ENCODE measurements at regions not wholly inside any gene's neighbourhood (a gene's known extent, or its start where the extent isn't known, plus 50 kb on each side); places are given as distances from the start of the nearest gene placed in this dataset.
"Not testable (repeated sequence)": the region's sequence is repeated elsewhere in the genome, so short reads cannot be mapped to it uniquely, and the experiment has no call there.

DNA sequence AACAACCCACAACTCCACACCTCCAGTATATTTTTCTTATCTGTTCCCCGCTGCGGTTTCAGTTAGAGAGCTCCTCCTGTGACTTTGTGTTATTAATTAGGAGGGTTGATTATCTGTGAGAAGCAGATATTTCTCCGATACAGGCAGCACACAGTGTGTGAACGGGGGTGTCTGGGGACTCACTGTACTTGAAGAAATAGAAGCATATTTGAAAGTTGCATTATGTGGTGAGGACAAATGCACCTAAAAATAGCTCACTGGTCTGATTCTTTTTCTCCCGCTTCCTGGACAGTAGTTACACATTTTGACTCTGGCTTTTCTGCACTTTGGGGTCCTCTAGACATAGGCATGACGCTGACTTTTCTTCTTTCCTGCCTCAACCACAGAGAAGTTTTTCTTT is 277.7 kb downstream of the VRK1 start:
- no peak for DNase-seq (ENCODE audit: low read depth)

GRCh38 chr14:97077253-97077653 is 280.1 kb downstream of the VRK1 start:
- DNase-seq (ENCODE audit: low read depth) = no peak

- no peak for DNase-seq (ENCODE audit: low read depth)
Observed at GRCh38 chr14:97077687-97078086, 280.5 kb downstream of the VRK1 start.

DNA sequence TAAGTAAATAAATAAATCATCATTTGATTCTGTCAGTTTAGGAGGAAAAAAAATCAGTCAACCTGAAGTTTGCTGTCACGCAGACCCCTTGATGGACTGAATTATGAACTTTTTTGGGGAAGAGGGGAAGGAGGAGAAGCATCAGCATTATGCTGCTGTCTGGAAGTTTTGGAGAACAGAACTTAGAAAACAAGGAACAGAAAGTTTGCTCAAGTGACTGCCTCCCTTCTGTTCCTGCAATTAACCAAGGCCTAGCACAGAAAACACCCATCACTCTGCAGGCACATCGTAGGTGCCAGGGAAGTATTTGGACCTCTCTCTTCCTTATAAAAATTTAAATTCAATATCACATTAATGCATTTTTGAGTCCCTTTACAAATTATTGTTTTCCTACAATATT is 283.8 kb downstream of the VRK1 start:
- DNase-seq (ENCODE audit: low read depth) = no peak

DNA sequence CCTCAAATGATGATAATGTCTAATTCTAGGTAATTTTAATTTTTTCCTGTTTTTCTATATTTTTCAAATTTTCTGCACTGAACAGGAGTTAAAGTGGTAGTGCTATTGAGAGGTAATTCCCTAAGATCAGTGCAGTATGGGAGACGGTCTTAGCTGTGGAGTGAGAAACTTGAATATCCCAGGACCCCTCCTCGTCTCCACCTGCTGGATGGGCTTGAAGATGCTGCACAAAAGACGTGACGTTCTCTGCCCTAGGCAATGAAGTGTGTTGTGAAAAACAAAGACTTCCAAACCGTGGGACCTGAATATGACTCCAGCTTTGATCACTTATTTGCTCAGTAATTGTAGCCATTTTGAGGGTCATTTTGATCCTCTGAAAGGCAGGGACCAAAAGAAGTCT is 298.1 kb downstream of the VRK1 start:
- DNase-seq (ENCODE audit: low read depth) = no peak

DNA sequence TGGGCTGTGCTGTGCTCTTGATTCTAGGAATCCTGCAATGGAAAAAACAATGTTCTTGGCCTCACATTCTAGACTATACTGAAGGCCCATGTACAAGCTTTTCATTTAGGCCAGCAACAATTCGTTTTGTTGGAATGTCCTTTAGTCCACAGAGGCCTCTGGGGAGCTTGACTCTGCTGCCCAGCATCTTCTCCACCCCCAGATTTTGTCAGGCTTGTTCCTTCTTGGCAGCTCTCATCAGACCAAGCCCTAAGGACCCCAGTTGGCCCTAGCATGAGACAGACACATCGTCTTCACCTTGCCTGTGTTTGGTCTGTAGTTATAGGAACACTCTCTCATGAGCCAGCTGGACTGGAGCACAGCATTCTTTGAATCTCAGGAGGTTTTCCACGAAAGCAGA is 300.1 kb downstream of the VRK1 start:
- no peak for DNase-seq (ENCODE audit: low read depth)

DNA sequence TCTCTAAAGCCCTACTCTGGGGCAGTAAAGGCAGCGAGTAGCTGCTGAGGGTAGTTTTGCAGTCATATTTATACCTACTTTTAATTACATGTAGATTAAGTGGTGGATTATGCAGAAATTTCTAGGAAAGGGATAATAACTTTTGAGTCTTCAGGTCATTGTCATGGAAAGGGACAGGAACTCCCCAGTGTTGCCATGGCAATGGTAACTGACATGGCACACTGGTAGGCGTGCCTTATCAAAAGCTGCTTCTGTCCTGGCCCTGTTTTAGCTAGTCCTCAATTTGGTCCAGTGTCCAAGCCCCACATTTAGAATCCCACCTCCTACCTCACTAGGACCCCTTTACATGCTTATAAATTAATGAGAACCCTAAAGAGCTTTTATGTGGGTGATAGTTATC is 303.1 kb downstream of the VRK1 start:
- DNase-seq (ENCODE audit: low read depth) = no peak

- no peak for DNase-seq (ENCODE audit: low read depth)
Observed at GRCh38 chr14:97101561-97101960, 304.4 kb downstream of the VRK1 start.

GRCh38 chr14:97104029-97104428 is 306.8 kb downstream of the VRK1 start:
- no peak for DNase-seq (ENCODE audit: low read depth)

GRCh38 chr14:97106166-97106565 is 309.0 kb downstream of the VRK1 start:
- DNase-seq (ENCODE audit: low read depth) = no peak

DNA sequence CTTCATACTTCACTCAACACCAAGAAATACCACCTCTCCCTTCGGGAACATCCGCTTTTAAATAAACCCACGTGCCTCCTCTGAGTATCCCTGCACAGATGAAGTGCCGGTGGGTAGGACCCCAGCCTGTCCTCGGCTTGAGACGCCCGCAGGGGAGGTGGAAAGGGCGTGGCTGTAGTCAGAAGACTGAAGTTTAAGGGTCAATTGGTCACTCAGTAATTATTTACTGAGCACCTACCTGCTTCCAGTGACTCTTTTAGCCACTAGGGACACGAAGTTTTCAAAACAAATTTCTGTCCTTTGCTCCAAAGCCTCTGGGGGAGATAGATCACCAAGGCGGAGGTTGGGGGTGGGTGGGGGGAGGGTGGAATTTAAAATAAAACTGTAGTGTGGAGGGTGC is 309.4 kb downstream of the VRK1 start:
- no peak for DNase-seq (ENCODE audit: low read depth)

GRCh38 chr14:97107080-97107479 is 309.9 kb downstream of the VRK1 start:
- no peak for DNase-seq (ENCODE audit: low read depth)

GRCh38 chr14:97107760-97108159 is 310.6 kb downstream of the VRK1 start:
- no peak for DNase-seq (ENCODE audit: low read depth)

- DNase-seq (ENCODE audit: low read depth) = no peak
Observed at GRCh38 chr14:97109234-97109633, 312.1 kb downstream of the VRK1 start.

- no peak for DNase-seq (ENCODE audit: low read depth)
Observed at GRCh38 chr14:97113339-97113738, 316.2 kb downstream of the VRK1 start.

DNA sequence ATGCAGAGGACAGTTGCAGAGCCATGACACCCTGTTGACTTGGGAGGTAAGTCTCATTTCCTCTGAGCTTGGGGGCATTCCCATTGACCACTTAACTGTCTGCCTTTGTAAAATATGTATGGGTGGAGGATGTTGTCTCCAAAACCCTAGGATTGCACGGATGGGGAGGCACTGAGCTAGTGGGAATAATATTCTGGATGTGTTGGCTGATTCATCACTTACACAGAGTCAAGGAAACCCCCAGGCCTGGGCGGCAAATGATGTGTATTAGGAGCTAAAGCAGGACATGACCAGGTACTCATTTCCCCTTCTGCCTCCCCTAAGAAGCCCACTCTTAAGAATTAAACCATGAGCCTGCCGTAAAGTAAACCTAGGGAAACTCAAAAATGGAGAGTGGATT is 319.4 kb downstream of the VRK1 start:
- no peak for DNase-seq (ENCODE audit: low read depth)

DNA sequence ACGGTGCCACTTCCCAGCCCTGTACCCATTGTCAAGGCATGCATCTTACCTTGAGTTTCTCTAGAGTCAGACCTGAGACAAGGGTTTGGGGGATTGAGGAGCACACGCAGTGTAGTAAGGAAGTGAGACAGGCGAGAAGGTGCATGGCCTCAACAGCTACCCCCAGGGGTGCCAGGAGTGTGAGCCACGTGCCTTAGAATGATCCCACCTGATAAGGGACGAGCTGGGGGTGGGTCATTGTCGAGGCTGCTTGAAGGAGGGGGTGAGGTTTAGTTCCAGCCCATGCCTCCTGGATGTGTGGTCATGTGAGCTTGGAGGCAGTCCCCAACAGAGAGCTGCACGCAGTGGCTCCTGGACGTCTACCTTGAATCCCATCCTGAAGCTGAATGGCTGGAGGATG is 320.5 kb downstream of the VRK1 start:
- no peak for DNase-seq (ENCODE audit: low read depth)

GRCh38 chr14:97120204-97120603 is 323.0 kb downstream of the VRK1 start:
- no peak for DNase-seq (ENCODE audit: low read depth)

DNA sequence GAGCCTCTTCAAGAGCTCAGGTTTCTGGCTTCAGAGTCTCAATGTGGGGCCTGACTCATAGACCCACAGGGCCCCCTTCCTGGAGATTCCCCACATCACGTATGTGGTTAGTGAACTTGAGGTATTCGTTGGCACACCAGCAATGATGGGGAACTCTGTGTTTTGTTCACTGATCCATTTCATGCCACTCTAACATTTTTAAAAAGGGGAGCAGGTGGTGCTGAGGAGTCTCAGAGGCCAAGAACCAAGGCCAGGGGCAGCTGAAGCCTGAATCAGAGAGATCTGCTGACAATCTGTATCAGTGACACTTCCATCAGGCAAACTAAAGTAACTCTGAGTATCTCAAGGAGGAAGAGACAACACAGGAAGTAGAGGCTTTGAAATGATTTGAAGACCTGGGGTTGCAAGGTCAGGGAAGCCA is 323.4 kb downstream of the VRK1 start:
- DNase-seq (ENCODE audit: low read depth) = no peak

- no peak for DNase-seq (ENCODE audit: low read depth)
Observed at GRCh38 chr14:97129639-97130038, 332.5 kb downstream of the VRK1 start.

DNA sequence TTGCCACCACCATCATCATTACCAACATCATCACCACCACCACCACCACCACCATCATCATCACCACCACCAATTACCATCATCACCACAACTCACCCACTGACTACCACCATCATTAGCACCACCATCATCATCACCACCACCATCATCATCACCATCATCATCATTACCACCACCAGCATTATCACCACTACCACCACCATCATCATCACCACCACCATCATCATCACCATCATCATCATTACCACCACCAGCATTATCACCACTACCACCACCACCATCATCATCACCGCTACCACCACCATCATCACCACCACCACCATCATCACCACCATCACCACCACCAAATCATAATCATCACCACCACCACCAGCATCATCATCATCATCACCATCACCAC is 338.7 kb downstream of the VRK1 start:
- DNase-seq (ENCODE audit: low read depth) = not testable (repeated sequence)

DNA sequence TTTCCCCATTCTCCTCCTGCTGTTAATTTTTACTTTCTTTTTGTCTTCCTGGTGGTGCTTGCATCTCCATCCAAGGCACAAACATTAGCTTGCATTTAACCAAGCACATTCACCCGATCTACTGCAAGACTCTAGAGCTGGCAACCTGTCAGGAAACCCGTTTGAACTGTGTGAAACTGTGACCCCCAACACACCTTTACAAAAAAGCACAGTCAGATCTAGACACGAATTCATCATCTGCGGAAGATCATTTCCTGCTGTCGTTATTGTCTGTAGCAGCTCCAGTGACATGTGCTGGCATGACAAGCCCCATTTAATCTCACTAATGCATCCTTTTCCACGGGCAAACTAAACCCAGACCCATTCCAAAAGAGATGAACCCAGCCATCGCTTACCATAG is 340.5 kb downstream of the VRK1 start:
- DNase-seq (ENCODE audit: low read depth) = no peak

GRCh38 chr14:97138801-97139200 is 341.6 kb downstream of the VRK1 start:
- DNase-seq (ENCODE audit: low read depth) = no peak

DNA sequence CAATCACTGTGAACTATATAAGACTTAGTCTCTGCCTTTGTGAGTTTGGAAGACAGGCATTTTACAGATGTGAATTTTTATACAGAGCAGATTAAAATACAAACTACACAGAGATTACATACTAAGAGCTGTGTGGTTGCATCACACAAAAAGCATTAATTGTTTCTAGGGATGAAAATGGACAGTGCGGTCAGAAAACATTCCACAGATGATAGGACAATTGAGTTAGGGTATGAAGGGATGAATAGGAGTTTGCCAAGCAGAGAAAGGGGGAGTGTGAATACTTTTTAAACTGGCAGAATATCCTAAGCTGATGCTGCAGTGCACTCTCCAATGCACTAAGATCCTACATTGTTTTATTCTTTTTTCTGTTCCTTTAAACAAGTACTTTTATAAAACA is 345.8 kb downstream of the VRK1 start:
- no peak for DNase-seq (ENCODE audit: low read depth)

DNA sequence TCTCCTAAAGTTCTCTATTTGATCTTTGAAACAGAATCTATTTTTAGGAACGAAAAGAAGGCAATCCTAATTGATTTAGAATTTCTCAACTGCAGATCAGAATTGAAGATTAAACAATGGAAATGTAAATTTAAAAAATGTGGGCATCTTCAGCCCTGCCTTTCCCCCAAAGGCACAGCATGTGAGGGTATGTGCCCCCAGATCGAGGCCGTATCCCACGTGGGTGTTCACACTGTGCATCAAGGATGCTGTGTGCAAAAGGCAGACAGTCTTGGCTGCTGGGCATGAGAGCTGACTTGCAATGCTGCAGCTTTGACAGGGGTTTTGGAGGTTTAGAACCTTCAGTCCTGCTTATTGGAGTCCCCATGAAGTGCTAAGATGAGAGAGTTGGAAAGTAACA is 346.3 kb downstream of the VRK1 start:
- no peak for DNase-seq (ENCODE audit: low read depth)

Data from fibroblast of the conjunctiva (primary cell).